WERI-Rb-1 (cell line): ENCODE measurements at regions not wholly inside any gene's neighbourhood (a gene's known extent, or its start where the extent isn't known, plus 50 kb on each side); places are given as distances from the start of the nearest gene placed in this dataset.

Experiments used
- DNase-seq: peaks from one replicate; pipeline ENCODE4 v3.0.0-alpha.2; 2020
- H3K27ac ChIP-seq: fragments of 250-450 bp; sonication (Bioruptor Pico); 2 replicates; pipeline ENCODE4 v1.5.1; 2020; ENCODE audit warnings: mild to moderate bottlenecking, moderate library complexity
- H3K27me3 ChIP-seq: fragments of 250-450 bp; sonication (Bioruptor Pico); 2 replicates; pipeline ENCODE4 v1.5.1; 2021; ENCODE audit warnings: mild to moderate bottlenecking, low read depth, moderate library complexity; ENCODE audit not compliant: insufficient read depth, severe bottlenecking
- H3K36me3 ChIP-seq: fragments of 250-450 bp; sonication (Bioruptor Pico); 2 replicates; pipeline ENCODE4 v1.5.1; 2020; ENCODE audit warnings: mild to moderate bottlenecking, moderate library complexity
- H3K4me3 ChIP-seq: 2 replicates; pipeline ENCODE4 v1.5.1; 2011; ENCODE audit warnings: low read depth, mild to moderate bottlenecking, control low read depth, low read length
- H3K9me3 ChIP-seq: fragments of 250-450 bp; sonication (Bioruptor Pico); 2 replicates; pipeline ENCODE4 v1.5.1; 2021; ENCODE audit warnings: mild to moderate bottlenecking, moderate library complexity; ENCODE audit not compliant: severe bottlenecking
- TF ChIP-seq, protein P1 (sequence below): IDR thresholded peaks from 2 replicates; pipeline ENCODE4 v1.5.1; 2011; ENCODE audit warnings: low read depth, mild to moderate bottlenecking, control low read depth, inconsistent platforms, low read length

GRCh38 chr3:72353236-72354128 lies 494.8 kb downstream of the SHQ1 start:
- DNase-seq: peak; percentile 42
- H3K27ac ChIP-seq: no peak overlapping the region
- no peaks in the 10 kb centered on the region for H3K27me3 ChIP-seq
- H3K36me3 ChIP-seq: no peaks in the 10 kb centered on the region
- no peak overlapping the region for H3K4me3 ChIP-seq
- TF ChIP-seq, protein P1, sequence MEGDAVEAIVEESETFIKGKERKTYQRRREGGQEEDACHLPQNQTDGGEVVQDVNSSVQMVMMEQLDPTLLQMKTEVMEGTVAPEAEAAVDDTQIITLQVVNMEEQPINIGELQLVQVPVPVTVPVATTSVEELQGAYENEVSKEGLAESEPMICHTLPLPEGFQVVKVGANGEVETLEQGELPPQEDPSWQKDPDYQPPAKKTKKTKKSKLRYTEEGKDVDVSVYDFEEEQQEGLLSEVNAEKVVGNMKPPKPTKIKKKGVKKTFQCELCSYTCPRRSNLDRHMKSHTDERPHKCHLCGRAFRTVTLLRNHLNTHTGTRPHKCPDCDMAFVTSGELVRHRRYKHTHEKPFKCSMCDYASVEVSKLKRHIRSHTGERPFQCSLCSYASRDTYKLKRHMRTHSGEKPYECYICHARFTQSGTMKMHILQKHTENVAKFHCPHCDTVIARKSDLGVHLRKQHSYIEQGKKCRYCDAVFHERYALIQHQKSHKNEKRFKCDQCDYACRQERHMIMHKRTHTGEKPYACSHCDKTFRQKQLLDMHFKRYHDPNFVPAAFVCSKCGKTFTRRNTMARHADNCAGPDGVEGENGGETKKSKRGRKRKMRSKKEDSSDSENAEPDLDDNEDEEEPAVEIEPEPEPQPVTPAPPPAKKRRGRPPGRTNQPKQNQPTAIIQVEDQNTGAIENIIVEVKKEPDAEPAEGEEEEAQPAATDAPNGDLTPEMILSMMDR: no peak
- no peaks in the 10 kb centered on the region for H3K9me3 ChIP-seq

- no peak overlapping the region for H3K4me3 ChIP-seq
- no peak overlapping the region for H3K27ac ChIP-seq
- TF ChIP-seq, protein P1: no peak
- no peaks in the 10 kb centered on the region for H3K9me3 ChIP-seq
- H3K36me3 ChIP-seq: no peaks in the 10 kb centered on the region
- no peaks in the 10 kb centered on the region for H3K27me3 ChIP-seq
- DNase-seq: no peak
Measured at GRCh38 chr3:72352176-72352575, 496.1 kb downstream of the SHQ1 start.

GRCh38 chr3:72351536-72351935 lies 496.7 kb downstream of the SHQ1 start:
- TF ChIP-seq, protein P1: no peak
- no peaks in the 10 kb centered on the region for H3K36me3 ChIP-seq
- no peaks in the 10 kb centered on the region for H3K9me3 ChIP-seq
- H3K27ac ChIP-seq: no peak overlapping the region
- no peak for DNase-seq
- no peaks in the 10 kb centered on the region for H3K27me3 ChIP-seq
- no peak overlapping the region for H3K4me3 ChIP-seq

DNA sequence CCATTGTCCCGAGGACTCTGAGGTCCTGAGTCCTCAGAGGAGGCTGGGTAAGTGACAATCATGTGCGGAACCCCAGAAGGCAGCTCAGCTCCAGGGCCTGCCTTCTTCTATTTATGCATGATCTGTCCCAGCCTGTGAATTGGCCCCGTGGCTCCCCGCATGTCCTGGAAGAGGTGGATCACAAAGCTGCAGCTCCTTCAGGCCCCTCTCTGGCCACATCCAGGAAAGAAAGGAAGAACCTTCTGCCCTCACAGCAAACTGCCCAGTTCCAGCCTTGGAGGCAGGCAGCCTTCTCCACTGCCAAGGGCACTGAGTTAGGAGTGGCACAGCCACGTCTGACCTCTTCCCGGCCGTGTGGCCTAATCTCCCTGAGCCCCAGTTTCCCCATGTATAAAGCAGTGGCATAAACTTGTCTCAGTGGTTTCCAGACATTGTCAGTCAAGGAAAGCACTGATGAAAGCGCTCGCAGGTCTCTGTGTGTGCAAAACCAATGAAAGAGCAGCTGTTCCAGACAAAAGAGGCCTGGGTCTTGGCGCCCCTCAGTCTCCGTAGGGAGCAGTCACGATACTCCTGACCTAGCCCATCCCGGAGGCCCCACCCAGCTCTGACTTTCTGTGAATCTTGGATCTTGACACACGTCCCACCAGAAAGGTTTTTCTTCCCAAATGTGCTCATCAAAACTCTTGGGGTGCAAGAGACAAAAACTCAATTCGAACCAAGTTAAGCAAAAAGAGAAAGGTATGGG lies 497.3 kb downstream of the SHQ1 start:
- H3K27ac ChIP-seq: no peak overlapping the region
- H3K9me3 ChIP-seq: no peaks in the 10 kb centered on the region
- no peak overlapping the region for H3K4me3 ChIP-seq
- no peaks in the 10 kb centered on the region for H3K36me3 ChIP-seq
- TF ChIP-seq, protein P1: no peak
- H3K27me3 ChIP-seq: no peaks in the 10 kb centered on the region
- no peak for DNase-seq

GRCh38 chr3:72348357-72348756 lies 499.9 kb downstream of the SHQ1 start:
- Histone ChIP-seq H3K27ac (no peak overlapping the region), H3K9me3 (no peaks in the 10 kb centered on the region), H3K36me3 (no peaks in the 10 kb centered on the region), H3K27me3 (no peaks in the 10 kb centered on the region), H3K4me3 (no peak overlapping the region)
- DNase-seq: no peak
- TF ChIP-seq, protein P1: no peak
